Dendritic cell treated with granulocyte-macrophage colony-stimulating factor and Interleukin-4, amounts not matched to agents 40 ng/mL and 50 ng/mL, for 4 days (primary cell): ENCODE measurements at regions not wholly inside any gene's neighbourhood (a gene's known extent, or its start where the extent isn't known, plus 50 kb on each side); places are given as distances from the start of the nearest gene placed in this dataset.

ENCODE experiments used
- H3K27ac Mint-ChIP-seq: one replicate; pipeline ENCODE4 v1.8.0; 2022; ENCODE audit warnings: mild to moderate bottlenecking, mixed read lengths
- H3K27me3 Mint-ChIP-seq: one replicate; pipeline ENCODE4 v1.8.0; 2022; ENCODE audit warnings: mild to moderate bottlenecking, mixed read lengths
- H3K36me3 Mint-ChIP-seq: one replicate; pipeline ENCODE4 v1.8.0; 2022; ENCODE audit warnings: low read depth, mixed read lengths
- H3K4me1 Mint-ChIP-seq: one replicate; pipeline ENCODE4 v1.8.0; 2022; ENCODE audit warnings: low read depth, mixed read lengths
- H3K4me3 Mint-ChIP-seq: one replicate; pipeline ENCODE4 v1.8.0; 2022; ENCODE audit warnings: mild to moderate bottlenecking, moderate library complexity, mixed read lengths
- H3K9me3 Mint-ChIP-seq: one replicate; pipeline ENCODE4 v1.8.0; 2022; ENCODE audit warnings: mixed read lengths
- intact Hi-C: fragments of 100-400 bp; cut with micrococcal nuclease; formaldehyde crosslinking; loops from one replicate; pipeline ENCODE4 v1.15.0; 2022

DNA sequence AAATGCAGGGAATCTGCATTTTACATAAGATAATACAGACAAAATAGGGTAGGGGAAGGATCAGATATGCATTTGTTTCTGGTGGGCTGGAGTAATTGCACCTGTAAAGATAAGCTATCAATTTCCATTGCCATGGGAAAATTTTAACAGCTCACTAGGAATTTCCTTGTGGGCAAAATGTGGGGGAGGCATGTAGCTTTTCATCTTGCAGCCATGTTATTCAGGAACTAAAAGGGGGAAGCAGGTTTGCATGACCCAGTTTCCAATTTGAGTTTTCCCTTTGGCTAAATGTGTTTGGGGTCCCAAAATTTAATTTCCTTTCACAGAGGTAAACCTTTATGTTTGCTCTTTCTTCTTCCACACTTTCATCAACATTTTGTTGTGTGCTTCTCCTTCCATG is 624.4 kb downstream of the NYAP2 start:
- H3K36me3 Mint-ChIP-seq = no peaks in the 10 kb centered on the region
- no peaks in the 10 kb centered on the region for H3K27me3 Mint-ChIP-seq
- peaks cover 13% of the 10 kb centered on the region for H3K4me1 Mint-ChIP-seq
- H3K27ac Mint-ChIP-seq = no peak overlapping the region
- peaks cover 36% of the 10 kb centered on the region for H3K9me3 Mint-ChIP-seq
- intact Hi-C loops = no loop called here
- H3K4me3 Mint-ChIP-seq = no peak overlapping the region

DNA sequence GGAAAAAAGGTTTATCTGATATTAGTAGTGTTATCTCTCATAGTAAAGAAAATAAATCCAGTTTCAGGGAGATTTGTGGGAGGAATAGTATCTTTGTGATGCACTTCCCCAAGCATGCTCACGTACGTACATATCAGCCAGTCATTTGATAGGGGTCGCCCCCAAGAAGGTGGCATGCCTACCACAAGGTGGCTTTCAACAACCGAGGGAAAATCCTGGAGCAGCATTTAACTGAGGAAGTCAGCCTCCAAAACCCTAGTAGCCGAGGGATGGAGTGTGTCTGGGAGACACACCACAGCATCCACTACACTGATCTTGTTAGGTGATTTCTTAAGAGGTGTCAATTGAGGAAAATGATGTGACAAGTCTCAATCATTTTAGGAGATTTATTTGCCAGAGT is 623.9 kb downstream of the NYAP2 start:
- Mint-ChIP-seq H3K27ac (no peak overlapping the region), H3K27me3 (no peaks in the 10 kb centered on the region), H3K9me3 (peaks cover 41% of the 10 kb centered on the region), H3K4me3 (no peak overlapping the region), H3K36me3 (no peaks in the 10 kb centered on the region), H3K4me1 (peaks cover 13% of the 10 kb centered on the region)
- intact Hi-C loops = no loop called here

DNA sequence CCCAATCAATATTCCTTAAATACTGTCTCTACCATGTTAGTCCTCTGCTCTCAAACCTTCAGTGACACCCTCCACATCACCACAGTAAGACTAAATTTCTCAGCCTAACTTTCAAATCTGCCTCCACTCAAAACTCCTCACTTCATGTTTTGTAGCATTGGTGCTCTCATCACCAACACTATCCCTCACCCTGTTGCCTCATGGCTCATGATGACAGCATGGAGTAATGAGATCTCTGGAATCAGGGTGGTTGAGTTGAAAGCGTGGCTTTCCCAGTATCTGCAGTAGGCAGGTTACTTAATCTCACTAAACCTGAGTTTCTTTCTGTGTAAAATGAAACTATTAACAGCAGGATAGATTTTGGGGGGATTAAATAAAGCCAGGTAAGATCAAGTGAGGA is 621.4 kb downstream of the NYAP2 start:
- Mint-ChIP-seq H3K9me3 (peaks cover 26% of the 10 kb centered on the region), H3K36me3 (no peaks in the 10 kb centered on the region), H3K27me3 (no peaks in the 10 kb centered on the region), H3K4me1 (peaks cover 13% of the 10 kb centered on the region), H3K27ac (no peak overlapping the region), H3K4me3 (no peak overlapping the region)
- intact Hi-C loops = no loop called here

DNA sequence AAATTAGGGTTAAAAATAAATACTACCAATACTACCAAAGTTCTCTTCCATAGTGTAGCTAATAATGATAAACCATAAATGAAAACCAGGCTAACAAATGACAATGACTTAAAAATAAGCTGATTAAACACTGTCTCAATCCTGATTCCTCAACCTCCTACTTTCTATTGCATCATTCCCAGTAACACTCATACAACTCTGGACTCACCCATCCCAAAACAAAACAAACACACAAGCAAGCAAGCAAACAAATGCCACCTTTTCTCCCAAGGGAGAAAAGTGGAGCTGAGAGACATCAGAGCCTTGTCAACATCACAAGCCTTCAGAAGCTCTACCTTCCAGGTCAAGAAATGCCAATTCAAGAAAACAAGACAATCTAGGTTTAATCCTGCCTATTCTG is 620.7 kb downstream of the NYAP2 start:
- peaks cover 25% of the 10 kb centered on the region for H3K9me3 Mint-ChIP-seq
- peaks cover 13% of the 10 kb centered on the region for H3K4me1 Mint-ChIP-seq
- intact Hi-C loops = no loop called here
- H3K4me3 Mint-ChIP-seq = no peak overlapping the region
- H3K27ac Mint-ChIP-seq = no peak overlapping the region
- no peaks in the 10 kb centered on the region for H3K27me3 Mint-ChIP-seq
- H3K36me3 Mint-ChIP-seq = no peaks in the 10 kb centered on the region

DNA sequence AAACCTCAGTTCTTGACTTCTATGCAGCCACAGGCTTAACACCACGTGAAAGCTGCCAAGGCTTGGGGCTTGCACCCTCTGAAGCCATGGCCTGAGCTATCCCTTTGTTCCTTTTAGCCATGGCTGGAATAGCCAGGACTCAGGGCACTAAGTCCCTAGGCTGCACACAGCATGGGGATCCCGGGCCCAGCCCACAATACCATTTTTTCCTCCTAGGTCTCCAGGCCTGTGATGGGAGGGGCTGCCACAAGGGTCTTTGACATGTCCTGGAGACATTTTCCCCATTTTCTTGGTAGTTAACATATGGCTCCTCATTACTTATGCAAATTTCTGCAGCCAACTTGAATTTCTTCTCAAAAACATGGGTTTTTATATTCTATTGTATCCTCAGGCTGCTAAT is 619.1 kb downstream of the NYAP2 start:
- no peaks in the 10 kb centered on the region for H3K27me3 Mint-ChIP-seq
- H3K36me3 Mint-ChIP-seq = no peaks in the 10 kb centered on the region
- H3K4me1 Mint-ChIP-seq = peaks cover 5% of the 10 kb centered on the region
- H3K9me3 Mint-ChIP-seq = peaks cover 12% of the 10 kb centered on the region
- no peak overlapping the region for H3K27ac Mint-ChIP-seq
- intact Hi-C loops = no loop called here
- no peak overlapping the region for H3K4me3 Mint-ChIP-seq

DNA sequence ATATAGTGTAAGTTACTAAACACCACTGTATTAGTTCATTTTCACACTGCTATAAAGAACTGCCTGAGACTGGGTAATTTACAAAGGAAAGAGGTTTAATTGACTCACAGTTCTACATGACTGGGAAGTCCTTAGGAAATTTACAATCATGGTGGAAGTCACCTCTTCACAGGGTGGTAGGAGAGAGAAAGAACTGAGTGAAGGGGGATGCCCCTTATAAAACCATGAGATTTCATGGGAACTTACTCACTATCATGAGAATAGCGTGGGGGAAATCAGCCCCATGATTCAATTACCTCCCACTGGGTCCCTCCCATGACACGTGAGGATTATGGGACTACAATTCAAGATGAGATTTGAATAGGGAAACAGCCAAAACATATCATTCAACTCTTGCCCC is 618.0 kb downstream of the NYAP2 start:
- Mint-ChIP-seq H3K4me1 (peaks cover 5% of the 10 kb centered on the region), H3K36me3 (no peaks in the 10 kb centered on the region), H3K27me3 (no peaks in the 10 kb centered on the region), H3K27ac (no peak overlapping the region), H3K9me3 (peaks cover 12% of the 10 kb centered on the region), H3K4me3 (no peak overlapping the region)
- intact Hi-C loops = no loop called here

DNA sequence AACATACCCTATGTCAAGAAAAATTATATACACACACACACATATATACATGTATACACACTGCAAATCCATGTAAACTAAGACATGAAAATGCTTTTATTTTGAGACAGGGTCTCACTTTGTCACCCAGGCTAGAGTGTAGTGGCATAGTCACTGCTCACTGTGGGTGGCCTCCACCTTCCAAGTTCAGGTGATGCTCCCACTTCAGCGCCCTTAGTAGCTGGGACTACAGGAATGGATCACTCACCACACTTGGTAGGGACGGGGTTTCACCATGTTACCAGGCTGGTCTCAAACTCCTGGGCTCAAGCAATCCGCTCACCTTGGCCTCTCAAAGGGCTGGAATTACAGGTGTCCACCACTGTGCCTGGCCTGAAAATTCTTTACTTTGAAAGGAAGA is 617.6 kb downstream of the NYAP2 start:
- no peaks in the 10 kb centered on the region for H3K27me3 Mint-ChIP-seq
- intact Hi-C loops = no loop called here
- H3K4me3 Mint-ChIP-seq = no peak overlapping the region
- H3K36me3 Mint-ChIP-seq = no peaks in the 10 kb centered on the region
- H3K9me3 Mint-ChIP-seq = peaks cover 12% of the 10 kb centered on the region
- H3K4me1 Mint-ChIP-seq = peaks cover 5% of the 10 kb centered on the region
- H3K27ac Mint-ChIP-seq = no peak overlapping the region

DNA sequence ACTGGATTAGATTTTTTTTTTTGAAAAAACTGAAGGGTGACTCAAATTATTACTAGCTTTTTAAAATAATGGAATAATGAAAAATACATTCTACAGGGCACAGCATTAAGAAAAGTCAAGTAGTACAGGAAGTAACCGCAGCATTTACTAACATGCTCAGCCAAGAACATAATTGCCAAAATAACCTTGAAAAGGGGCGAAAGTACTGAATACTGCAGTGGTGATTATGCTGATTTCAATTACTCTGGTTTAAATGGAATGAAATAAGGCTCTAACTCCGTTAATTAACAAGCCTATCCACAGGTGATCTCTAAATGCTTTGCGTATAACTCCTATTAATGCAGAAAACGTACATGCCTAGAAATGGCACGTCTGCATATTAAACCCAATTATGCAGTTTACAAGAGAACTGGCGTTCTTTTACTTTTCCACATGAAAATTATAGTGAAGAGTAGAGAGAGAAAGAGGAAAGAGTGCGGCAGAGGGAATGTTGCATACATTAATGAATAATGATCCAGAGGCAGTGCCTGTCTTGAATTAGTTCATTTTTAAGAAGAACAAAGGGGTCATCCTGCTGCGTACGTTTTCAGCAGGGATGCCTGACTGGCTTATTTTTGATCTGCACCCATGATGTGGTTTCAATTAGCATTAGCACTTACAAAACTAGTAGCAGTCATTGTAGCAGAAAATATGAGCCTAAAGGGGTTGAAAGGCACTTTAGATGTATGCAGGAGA is 612.4 kb downstream of the NYAP2 start:
- no peak overlapping the region for H3K4me3 Mint-ChIP-seq
- H3K36me3 Mint-ChIP-seq = no peaks in the 10 kb centered on the region
- no peak overlapping the region for H3K27ac Mint-ChIP-seq
- intact Hi-C loops = no loop called here
- no peaks in the 10 kb centered on the region for H3K27me3 Mint-ChIP-seq
- no peaks in the 10 kb centered on the region for H3K9me3 Mint-ChIP-seq
- no peaks in the 10 kb centered on the region for H3K4me1 Mint-ChIP-seq

DNA sequence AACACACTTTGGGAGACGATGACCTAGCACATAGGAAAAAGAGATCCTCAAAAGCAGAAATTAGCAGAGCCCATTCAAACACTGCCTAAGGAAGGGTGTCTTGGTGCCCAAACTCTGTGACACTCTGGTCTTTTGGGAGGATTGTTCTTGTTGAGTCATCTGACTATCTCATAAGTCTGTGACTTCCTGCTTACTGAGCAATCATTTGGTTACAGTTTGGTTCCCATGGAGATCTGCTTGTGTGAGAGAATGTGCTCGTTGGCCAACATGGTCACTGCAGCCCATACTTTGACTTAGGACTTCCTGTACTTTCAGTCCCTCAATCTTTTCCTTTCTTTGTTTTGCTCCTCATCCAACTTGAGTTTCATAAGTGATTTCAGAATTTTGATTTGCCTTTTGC is 602.9 kb downstream of the NYAP2 start:
- H3K27ac Mint-ChIP-seq = no peak overlapping the region
- no peaks in the 10 kb centered on the region for H3K36me3 Mint-ChIP-seq
- intact Hi-C loops = no loop called here
- no peaks in the 10 kb centered on the region for H3K27me3 Mint-ChIP-seq
- H3K9me3 Mint-ChIP-seq = no peaks in the 10 kb centered on the region
- H3K4me1 Mint-ChIP-seq = peaks cover 14% of the 10 kb centered on the region
- H3K4me3 Mint-ChIP-seq = no peak overlapping the region

DNA sequence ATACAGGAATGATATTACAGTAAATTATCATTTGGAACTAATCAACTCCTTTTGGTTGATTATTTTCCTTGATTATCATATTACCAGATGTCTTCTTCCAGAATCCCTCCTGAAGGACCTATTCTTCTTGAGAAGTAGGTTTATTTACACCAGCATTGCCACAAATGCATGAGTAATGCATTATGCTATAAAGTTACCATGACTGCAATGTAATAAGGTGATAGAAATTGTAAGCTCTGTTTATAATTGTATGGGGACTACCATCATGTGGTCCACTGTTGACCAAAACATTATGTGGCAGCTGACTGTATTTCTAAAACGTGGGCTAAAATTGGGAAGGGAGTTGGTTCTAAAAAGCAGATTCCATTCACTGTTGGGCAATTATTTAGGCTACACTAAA is 602.2 kb downstream of the NYAP2 start:
- Mint-ChIP-seq H3K4me3 (no peak overlapping the region), H3K27me3 (no peaks in the 10 kb centered on the region), H3K9me3 (no peaks in the 10 kb centered on the region), H3K4me1 (peaks cover 14% of the 10 kb centered on the region), H3K36me3 (no peaks in the 10 kb centered on the region), H3K27ac (no peak overlapping the region)
- intact Hi-C loops = no loop called here

DNA sequence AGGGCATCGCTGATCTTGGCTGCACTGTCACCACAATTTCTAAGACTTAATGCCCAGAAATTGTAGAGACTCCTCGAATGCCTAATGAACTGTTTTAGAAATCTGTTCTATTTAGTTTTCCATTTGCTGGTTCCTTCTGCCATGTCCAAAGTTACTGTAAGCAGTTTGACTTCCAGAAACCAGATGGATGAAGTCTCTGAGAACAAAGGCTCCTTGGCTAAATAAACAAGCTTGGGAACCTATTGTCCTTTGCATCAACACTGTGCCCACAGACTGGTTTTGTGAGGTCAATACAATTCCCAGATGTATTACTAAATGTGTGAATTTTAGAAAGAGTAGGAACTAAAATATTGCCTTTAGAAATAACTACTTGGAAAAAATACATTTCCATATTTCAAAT is 600.2 kb downstream of the NYAP2 start:
- Mint-ChIP-seq H3K27ac (no peak overlapping the region), H3K36me3 (no peaks in the 10 kb centered on the region), H3K9me3 (no peaks in the 10 kb centered on the region), H3K4me3 (no peak overlapping the region), H3K27me3 (no peaks in the 10 kb centered on the region), H3K4me1 (peaks cover 25% of the 10 kb centered on the region)
- intact Hi-C loops = no loop called here

DNA sequence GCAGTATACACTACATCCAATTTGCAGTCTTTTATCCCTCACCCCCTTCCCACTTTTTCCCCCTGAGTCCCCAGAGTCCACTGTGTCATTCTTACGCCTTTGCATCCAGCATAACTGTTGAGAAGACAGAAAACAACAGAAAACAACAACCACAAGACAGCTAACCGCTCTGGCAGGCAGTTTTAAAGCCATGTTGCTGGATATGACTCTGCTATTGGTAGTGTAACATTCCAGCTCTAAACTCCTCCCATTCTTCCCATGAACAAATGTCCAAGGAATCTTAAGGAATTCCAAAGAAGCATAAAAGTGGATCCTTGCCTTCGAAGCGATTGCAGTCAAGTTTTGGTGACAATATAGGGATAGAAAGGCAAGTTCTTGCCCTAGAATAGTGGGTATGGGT is 599.1 kb downstream of the NYAP2 start:
- intact Hi-C loops = no loop called here
- Mint-ChIP-seq H3K4me1 (peaks cover 28% of the 10 kb centered on the region), H3K4me3 (no peak overlapping the region), H3K9me3 (no peaks in the 10 kb centered on the region), H3K36me3 (no peaks in the 10 kb centered on the region), H3K27me3 (no peaks in the 10 kb centered on the region), H3K27ac (no peak overlapping the region)

DNA sequence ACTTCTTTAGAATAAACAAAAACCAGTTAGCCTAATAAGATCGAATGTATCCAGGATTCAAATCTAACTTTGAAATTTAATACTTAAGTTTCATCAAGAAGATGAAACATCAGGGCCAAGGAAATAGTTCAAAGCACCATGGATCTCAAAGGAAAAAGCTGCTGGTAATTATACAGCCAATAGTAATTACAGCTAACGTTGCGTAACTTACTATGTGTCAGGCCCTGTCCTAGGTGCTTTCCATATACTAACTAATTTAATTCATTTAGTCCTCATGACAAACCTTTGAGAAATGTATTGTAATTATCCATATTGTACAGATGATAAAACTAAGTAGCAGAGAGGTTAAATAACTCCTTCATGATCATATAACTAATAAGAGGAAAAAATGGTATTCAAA is 598.6 kb downstream of the NYAP2 start:
- Mint-ChIP-seq H3K27me3 (no peaks in the 10 kb centered on the region), H3K36me3 (no peaks in the 10 kb centered on the region), H3K4me1 (peaks cover 29% of the 10 kb centered on the region), H3K27ac (no peak overlapping the region), H3K9me3 (no peaks in the 10 kb centered on the region), H3K4me3 (no peak overlapping the region)
- intact Hi-C loops = no loop called here

DNA sequence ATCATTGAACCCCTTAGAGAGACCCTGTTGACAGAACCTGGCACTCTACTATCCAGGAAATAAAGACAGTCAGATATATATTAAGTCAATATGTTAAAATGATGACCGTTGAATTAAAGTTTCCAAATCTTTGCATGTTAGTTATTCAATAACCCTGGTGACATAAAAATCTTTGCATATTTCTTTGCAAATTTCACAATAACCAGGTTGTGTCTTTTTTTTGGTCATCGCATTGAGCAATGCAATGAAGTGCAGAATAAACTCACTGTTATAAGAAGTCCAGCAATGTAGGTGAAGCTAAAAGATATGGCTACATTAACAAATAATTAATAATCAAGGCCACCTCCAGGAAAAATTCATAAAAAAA is 596.9 kb downstream of the NYAP2 start:
- H3K4me1 Mint-ChIP-seq = peaks cover 20% of the 10 kb centered on the region
- no peaks in the 10 kb centered on the region for H3K36me3 Mint-ChIP-seq
- no peaks in the 10 kb centered on the region for H3K9me3 Mint-ChIP-seq
- H3K27ac Mint-ChIP-seq = no peak overlapping the region
- no peaks in the 10 kb centered on the region for H3K27me3 Mint-ChIP-seq
- intact Hi-C loops = no loop called here
- no peak overlapping the region for H3K4me3 Mint-ChIP-seq

DNA sequence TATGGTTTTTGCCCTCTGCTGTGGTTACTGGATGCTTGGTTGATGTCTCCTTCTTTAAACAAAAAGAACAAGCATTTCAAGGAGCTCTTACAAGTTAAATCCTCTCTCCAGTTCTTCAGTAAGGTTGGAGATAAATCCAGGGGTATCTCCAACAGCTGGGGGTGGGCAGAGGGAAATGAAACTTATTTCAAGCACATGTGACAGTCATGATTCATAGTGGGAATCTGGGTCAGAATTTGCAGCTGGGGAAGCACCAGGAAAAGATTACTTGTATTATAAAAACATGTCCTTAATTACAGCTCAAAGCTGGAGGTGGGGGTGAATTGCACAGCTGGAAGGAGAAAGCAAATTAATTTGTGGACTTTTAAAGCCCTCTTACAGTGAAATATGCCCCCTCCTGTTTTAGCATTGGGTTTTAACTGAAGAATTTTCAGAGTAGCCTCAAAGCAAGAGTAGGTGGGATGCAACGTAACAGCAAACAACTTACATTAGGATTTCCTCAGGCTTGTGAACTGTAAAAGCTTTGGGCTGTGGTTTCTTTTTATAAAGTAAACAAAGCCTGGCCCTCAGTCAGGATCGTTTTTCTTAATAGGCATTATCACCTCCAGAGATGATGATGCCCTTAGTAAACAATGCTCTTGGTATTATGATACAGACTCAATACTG is 596.4 kb downstream of the NYAP2 start:
- no peaks in the 10 kb centered on the region for H3K9me3 Mint-ChIP-seq
- H3K4me1 Mint-ChIP-seq = peaks cover 20% of the 10 kb centered on the region
- H3K36me3 Mint-ChIP-seq = no peaks in the 10 kb centered on the region
- no peak overlapping the region for H3K4me3 Mint-ChIP-seq
- no peak overlapping the region for H3K27ac Mint-ChIP-seq
- no peaks in the 10 kb centered on the region for H3K27me3 Mint-ChIP-seq
- intact Hi-C loops = no loop called here
